Thyroid gland (tissue), 4 donors: ENCODE measurements at regions not wholly inside any gene's neighbourhood (a gene's known extent, or its start where the extent isn't known, plus 50 kb on each side); places are given as distances from the start of the nearest gene placed in this dataset.
A peak's percentile ranks its signal among the peaks of the same experiment; 100 is the strongest.

Experiments
- DNase-seq, 2 donors: peaks; one replicate each; pipeline ENCODE4 v3.0.0-alpha.2; 2019
- H3K27ac ChIP-seq, 3 donors: fragments of 200-600 bp; sonication (generic); 1 replicate in 2 of 3; 2 replicates in 1 of 3; pipeline ENCODE4 v1.5.1; 2016 to 2019; ENCODE audit warnings: mild to moderate bottlenecking in 1 of 3, moderate library complexity in 1 of 3
- H3K27me3 ChIP-seq: fragments of 200-600 bp; sonication (generic); one replicate; pipeline ENCODE4 v1.5.1; 2019
- H3K36me3 ChIP-seq, 2 donors: fragments of 200-600 bp; sonication (generic); one replicate each; pipeline ENCODE4 v1.5.1; 2016 to 2019
- H3K4me1 ChIP-seq, 2 donors: fragments of 200-600 bp; sonication (generic); one replicate each; pipeline ENCODE4 v1.5.1; 2017 to 2019
- H3K4me3 ChIP-seq, 3 donors: fragments of 200-600 bp; sonication (generic); replicated peaks in 1 of 3; 1 replicate in 2 of 3; 2 replicates in 1 of 3; pipeline ENCODE4 v1.5.1; 2016; ENCODE audit warnings: mild to moderate bottlenecking in 1 of 3
- H3K9me3 ChIP-seq: fragments of 200-600 bp; sonication (generic); one replicate; pipeline ENCODE4 v1.5.1; 2017
- CTCF ChIP-seq, 6 experiments: fragments of 200-600 bp in 3 of 6; fragments of 450-650 bp in 3 of 6; sonication (generic) in 3 of 6; IDR thresholded peaks; one replicate each; pipeline ENCODE4 v1.5.1; 2016 to 2019; ENCODE audit warnings: antibody characterized with exemption in 6 of 6, mild to moderate bottlenecking in 2 of 6, inconsistent platforms in 1 of 6, moderate library complexity in 1 of 6
- POLR2A ChIP-seq, 2 donors: fragments of 450-650 bp; IDR thresholded peaks; one replicate each; pipeline ENCODE4 v1.6.1; 2017; ENCODE audit warnings: antibody characterized with exemption in 2 of 2, mild to moderate bottlenecking in 2 of 2, moderate library complexity in 1 of 2
- WGBS, 2 donors: methylation state at CpG; one replicate each; pipeline ENCODE4 v1.1.5; 2017; 5-methylcytosine and 5-hydroxymethylcytosine counted together
- intact Hi-C: fragments of 100-400 bp; cut with DNase I; formaldehyde crosslinking; loops from one replicate; pipeline ENCODE4 v1.15.1; 2023

- Histone ChIP-seq H3K4me1 (no peaks in the 10 kb centered on the region), H3K9me3 (no peaks in the 10 kb centered on the region), H3K27ac (no peak overlapping the region), H3K36me3 (no peaks in the 10 kb centered on the region), H3K4me3 (no peak overlapping the region), H3K27me3 (no peaks in the 10 kb centered on the region)
- no peak for TF ChIP-seq POLR2A (IDR thresholded peaks at IDR 0.05)
- TF ChIP-seq CTCF (IDR thresholded peaks at IDR 0.05): no peak
- 56 to 62% methylated on average over 2 of the region's 2 CpGs for WGBS, 2 donors
- intact Hi-C loops: no loop called here
- DNase-seq: no peak
Observed at GRCh38 chr2:200065477-200065876, 110.1 kb downstream of the MAIP1 start.

- WGBS, 2 donors: 84 to 85% methylated on average over 2 of the region's 2 CpGs
- Histone ChIP-seq H3K9me3 (no peaks in the 10 kb centered on the region), H3K4me1 (no peaks in the 10 kb centered on the region), H3K27me3 (no peaks in the 10 kb centered on the region), H3K36me3 (no peaks in the 10 kb centered on the region), H3K4me3 (no peak overlapping the region), H3K27ac (no peak overlapping the region)
- TF ChIP-seq POLR2A (IDR thresholded peaks at IDR 0.05) (no peak), CTCF (IDR thresholded peaks at IDR 0.05) (no peak)
- intact Hi-C loops: no loop called here
- no peak for DNase-seq
Observed at GRCh38 chr2:200066417-200066816, 111.0 kb downstream of the MAIP1 start.

GRCh38 chr2:200068642-200069041, 113.3 kb downstream of the MAIP1 start:
- DNase-seq: no peak
- H3K27ac ChIP-seq: no peak overlapping the region

GRCh38 chr2:200077210-200077650, 121.8 kb downstream of the MAIP1 start:
- 26 to 34% methylated on average over 5 of the region's 5 CpGs for WGBS, 2 donors
- DNase-seq: no peak
- Histone ChIP-seq H3K27me3 (no peaks in the 10 kb centered on the region), H3K4me1 (peaks cover 0 to 10% of the 10 kb centered on the region in 2 donors), H3K9me3 (no peaks in the 10 kb centered on the region), H3K27ac (peak overlapping the region; percentile 3 to 12 (median 10)), H3K36me3 (no peaks in the 10 kb centered on the region), H3K4me3 (no peak overlapping the region)
- intact Hi-C loops: no loop called here
- TF ChIP-seq POLR2A (IDR thresholded peaks at IDR 0.05) (no peak), CTCF (IDR thresholded peaks at IDR 0.05) (no peak)

More at GRCh38 chr2:200068642-200069041, 113.3 kb downstream of the MAIP1 start:
- no peak for TF ChIP-seq CTCF (IDR thresholded peaks at IDR 0.05)
- no peak for TF ChIP-seq POLR2A (IDR thresholded peaks at IDR 0.05)
- no peaks in the 10 kb centered on the region for H3K9me3 ChIP-seq
- no peaks in the 10 kb centered on the region for H3K4me1 ChIP-seq
- no peaks in the 10 kb centered on the region for H3K36me3 ChIP-seq
- no peaks in the 10 kb centered on the region for H3K27me3 ChIP-seq
- H3K4me3 ChIP-seq: no peak overlapping the region
- intact Hi-C loops: no loop called here

- H3K36me3 ChIP-seq: no peaks in the 10 kb centered on the region
- 94 to 99% methylated on average over 3 of the region's 3 CpGs for WGBS, 2 donors
- intact Hi-C loops: no loop called here
- no peak overlapping the region for H3K4me3 ChIP-seq
- H3K4me1 ChIP-seq: peaks cover 0 to 10% of the 10 kb centered on the region in 2 donors
- no peaks in the 10 kb centered on the region for H3K27me3 ChIP-seq
- no peaks in the 10 kb centered on the region for H3K9me3 ChIP-seq
- no peak for DNase-seq
- TF ChIP-seq CTCF (IDR thresholded peaks at IDR 0.05) (no peak), POLR2A (IDR thresholded peaks at IDR 0.05) (no peak)
- peak overlapping the region in 1 of 3 donors; percentile 10 for H3K27ac ChIP-seq
Observed at GRCh38 chr2:200077838-200078237, 122.5 kb downstream of the MAIP1 start.
